ENCODE measurements at regions not wholly inside any gene's neighbourhood (a gene's known extent, or its start where the extent isn't known, plus 50 kb on each side); places are given as distances from the start of the nearest gene placed in this dataset.

DNA sequence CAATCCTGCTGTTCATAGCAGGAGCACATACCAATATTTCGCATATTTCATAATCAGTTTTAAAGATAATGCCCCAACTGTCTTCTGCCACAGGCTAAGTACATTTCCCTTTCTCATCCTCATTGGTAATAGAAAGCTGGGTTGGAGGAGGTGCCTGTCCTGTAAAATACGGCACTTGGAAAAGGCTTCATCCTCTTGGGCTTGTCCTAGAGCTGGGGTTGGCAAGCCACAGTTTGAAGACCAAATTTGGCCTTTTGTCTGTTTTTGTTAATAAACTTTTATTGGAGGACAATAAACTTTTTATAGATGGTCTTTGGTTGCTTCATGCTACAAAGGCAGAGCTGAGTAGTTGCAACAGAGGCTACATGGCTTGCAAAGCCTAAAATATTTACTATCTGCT, 997.8 kb upstream of the CDH18 start:
- TF ChIP-seq, protein P1, sequence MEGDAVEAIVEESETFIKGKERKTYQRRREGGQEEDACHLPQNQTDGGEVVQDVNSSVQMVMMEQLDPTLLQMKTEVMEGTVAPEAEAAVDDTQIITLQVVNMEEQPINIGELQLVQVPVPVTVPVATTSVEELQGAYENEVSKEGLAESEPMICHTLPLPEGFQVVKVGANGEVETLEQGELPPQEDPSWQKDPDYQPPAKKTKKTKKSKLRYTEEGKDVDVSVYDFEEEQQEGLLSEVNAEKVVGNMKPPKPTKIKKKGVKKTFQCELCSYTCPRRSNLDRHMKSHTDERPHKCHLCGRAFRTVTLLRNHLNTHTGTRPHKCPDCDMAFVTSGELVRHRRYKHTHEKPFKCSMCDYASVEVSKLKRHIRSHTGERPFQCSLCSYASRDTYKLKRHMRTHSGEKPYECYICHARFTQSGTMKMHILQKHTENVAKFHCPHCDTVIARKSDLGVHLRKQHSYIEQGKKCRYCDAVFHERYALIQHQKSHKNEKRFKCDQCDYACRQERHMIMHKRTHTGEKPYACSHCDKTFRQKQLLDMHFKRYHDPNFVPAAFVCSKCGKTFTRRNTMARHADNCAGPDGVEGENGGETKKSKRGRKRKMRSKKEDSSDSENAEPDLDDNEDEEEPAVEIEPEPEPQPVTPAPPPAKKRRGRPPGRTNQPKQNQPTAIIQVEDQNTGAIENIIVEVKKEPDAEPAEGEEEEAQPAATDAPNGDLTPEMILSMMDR (IDR thresholded peaks at IDR 0.05): no peak
- TF ChIP-seq POLR2AphosphoS5 (IDR thresholded peaks at IDR 0.05): no peak

Measured in suprapubic skin (tissue), 3 donors.